ENCODE measurements at regions not wholly inside any gene's neighbourhood (a gene's known extent, or its start where the extent isn't known, plus 50 kb on each side); places are given as distances from the start of the nearest gene placed in this dataset.

- Histone ChIP-seq H3K4me3 (no peak overlapping the region), H3K27ac (no peak overlapping the region), H3K4me1 (no peaks in the 10 kb centered on the region), H3K27me3 (ENCODE audit: insufficient read depth in 3 of 3, low read length in 2 of 3) (peaks cover 0 to 12% (median 0%) of the 10 kb centered on the region in 3 donors), H3K9me3 (no peaks in the 10 kb centered on the region), H3K36me3 (ENCODE audit: insufficient read depth in 1 of 2, low read depth in 1 of 2) (no peaks in the 10 kb centered on the region)
- intact Hi-C loops (cut with DNase I) = no loop called here
- TF ChIP-seq CTCF (IDR thresholded peaks at IDR 0.05) = no peak
- WGBS, 3 donors = 46 to 71% (median 62%) methylated on average over 3 of the region's 3 CpGs
- ATAC-seq (no peak), DNase-seq (no peak)
Observed at GRCh38 chrX:96611619-96612362, 72.9 kb upstream of the DIAPH2 start.

GRCh38 chrX:96615448-96615847 lies 69.2 kb upstream of the DIAPH2 start:
- no peak for DNase-seq
- no peak for ATAC-seq
- no peak for TF ChIP-seq CTCF (IDR thresholded peaks at IDR 0.05)
- Histone ChIP-seq H3K9me3 (no peaks in the 10 kb centered on the region), H3K4me1 (no peaks in the 10 kb centered on the region), H3K4me3 (no peak overlapping the region), H3K27me3 (ENCODE audit: insufficient read depth in 3 of 3, low read length in 2 of 3) (peaks cover 0 to 9% (median 0%) of the 10 kb centered on the region in 3 donors), H3K27ac (no peak overlapping the region), H3K36me3 (ENCODE audit: insufficient read depth in 1 of 2, low read depth in 1 of 2) (no peaks in the 10 kb centered on the region)
- 70 to 86% (median 85%) methylated on average over 4 of the region's 4 CpGs for WGBS, 3 donors
- intact Hi-C loops (cut with DNase I) = no loop called here

GRCh38 chrX:96619588-96619987 lies 65.1 kb upstream of the DIAPH2 start:
- Histone ChIP-seq H3K9me3 (no peaks in the 10 kb centered on the region), H3K4me3 (no peak overlapping the region), H3K4me1 (no peaks in the 10 kb centered on the region), H3K27me3 (ENCODE audit: insufficient read depth in 3 of 3, low read length in 2 of 3) (peaks cover 0 to 7% (median 0%) of the 10 kb centered on the region in 3 donors), H3K36me3 (ENCODE audit: insufficient read depth in 1 of 2, low read depth in 1 of 2) (no peaks in the 10 kb centered on the region), H3K27ac (no peak overlapping the region)
- TF ChIP-seq CTCF (IDR thresholded peaks at IDR 0.05) = no peak
- no peak for ATAC-seq
- no peak for DNase-seq
- intact Hi-C loops (cut with DNase I) = no loop called here

- peaks cover 0 to 3% (median 0%) of the 10 kb centered on the region in 3 donors for H3K27me3 ChIP-seq (ENCODE audit: insufficient read depth in 3 of 3, low read length in 2 of 3)
- no peak overlapping the region for H3K27ac ChIP-seq
- DNase-seq (no peak), ATAC-seq (no peak)
- intact Hi-C loops (cut with DNase I) = no loop called here
- 38 to 54% (median 50%) methylated on average over 1 of the region's 1 CpG for WGBS, 3 donors
- no peaks in the 10 kb centered on the region for H3K9me3 ChIP-seq
- H3K4me3 ChIP-seq = no peak overlapping the region
- no peak for TF ChIP-seq CTCF (IDR thresholded peaks at IDR 0.05)
- H3K36me3 ChIP-seq (ENCODE audit: insufficient read depth in 1 of 2, low read depth in 1 of 2) = no peaks in the 10 kb centered on the region
- no peaks in the 10 kb centered on the region for H3K4me1 ChIP-seq
Observed at GRCh38 chrX:96621811-96622210, 62.8 kb upstream of the DIAPH2 start.

All from psoas muscle (tissue), 7 donors.